Kidney epithelial cell (primary cell): ENCODE measurements at regions not wholly inside any gene's neighbourhood (a gene's known extent, or its start where the extent isn't known, plus 50 kb on each side); places are given as distances from the start of the nearest gene placed in this dataset.

Experiments
- DNase-seq: peaks from one replicate; pipeline ENCODE4 v3.0.0-alpha.2; 2010; ENCODE audit warnings: low read depth
- H3K27me3 ChIP-seq: 2 replicates; pipeline ENCODE4 v1.6.0; 2011; ENCODE audit warnings: low read length; ENCODE audit not compliant: control insufficient read depth, insufficient read depth
- H3K36me3 ChIP-seq: 2 replicates; pipeline ENCODE4 v1.5.1; 2011; ENCODE audit warnings: low read length; ENCODE audit not compliant: control insufficient read depth, insufficient read depth
- H3K4me3 ChIP-seq: 2 replicates; pipeline ENCODE4 v1.5.1; 2011; ENCODE audit warnings: low read depth, mild to moderate bottlenecking, control low read depth, low read length
- CTCF ChIP-seq: IDR thresholded peaks from 2 replicates; pipeline ENCODE4 v1.5.1; 2011; ENCODE audit warnings: mild to moderate bottlenecking, moderate library complexity, low read length, control low read depth, inconsistent platforms; ENCODE audit not compliant: insufficient read depth, poor library complexity, severe bottlenecking

GRCh38 chr7:96831446-96831845 lies 121.8 kb upstream of the SEM1 start:
- no peak overlapping the region for H3K4me3 ChIP-seq
- H3K27me3 ChIP-seq: no peaks in the 10 kb centered on the region
- TF ChIP-seq CTCF: no peak
- no peak for DNase-seq
- H3K36me3 ChIP-seq: no peaks in the 10 kb centered on the region

GRCh38 chr7:96832092-96832662 lies 122.5 kb upstream of the SEM1 start:
- H3K36me3 ChIP-seq: no peaks in the 10 kb centered on the region
- no peak for DNase-seq
- H3K27me3 ChIP-seq: no peaks in the 10 kb centered on the region
- H3K4me3 ChIP-seq: no peak overlapping the region
- no peak for TF ChIP-seq CTCF

GRCh38 chr7:96833676-96834453 lies 124.2 kb upstream of the SEM1 start:
- Histone ChIP-seq H3K27me3 (no peaks in the 10 kb centered on the region), H3K4me3 (no peak overlapping the region), H3K36me3 (no peaks in the 10 kb centered on the region)
- no peak for TF ChIP-seq CTCF
- DNase-seq: peak; percentile 25

GRCh38 chr7:96836456-96836855 lies 126.8 kb upstream of the SEM1 start:
- H3K36me3 ChIP-seq: no peaks in the 10 kb centered on the region
- no peaks in the 10 kb centered on the region for H3K27me3 ChIP-seq
- DNase-seq: no peak
- no peak overlapping the region for H3K4me3 ChIP-seq
- no peak for TF ChIP-seq CTCF

GRCh38 chr7:96837593-96837992 lies 127.9 kb upstream of the SEM1 start:
- H3K27me3 ChIP-seq: no peaks in the 10 kb centered on the region

More at GRCh38 chr7:96837593-96837992, 127.9 kb upstream of the SEM1 start:
- DNase-seq: no peak
- Histone ChIP-seq H3K36me3 (no peaks in the 10 kb centered on the region), H3K4me3 (no peak overlapping the region)
- TF ChIP-seq CTCF: no peak
